ENCODE measurements at regions not wholly inside any gene's neighbourhood (a gene's known extent, or its start where the extent isn't known, plus 50 kb on each side); places are given as distances from the start of the nearest gene placed in this dataset.

DNA sequence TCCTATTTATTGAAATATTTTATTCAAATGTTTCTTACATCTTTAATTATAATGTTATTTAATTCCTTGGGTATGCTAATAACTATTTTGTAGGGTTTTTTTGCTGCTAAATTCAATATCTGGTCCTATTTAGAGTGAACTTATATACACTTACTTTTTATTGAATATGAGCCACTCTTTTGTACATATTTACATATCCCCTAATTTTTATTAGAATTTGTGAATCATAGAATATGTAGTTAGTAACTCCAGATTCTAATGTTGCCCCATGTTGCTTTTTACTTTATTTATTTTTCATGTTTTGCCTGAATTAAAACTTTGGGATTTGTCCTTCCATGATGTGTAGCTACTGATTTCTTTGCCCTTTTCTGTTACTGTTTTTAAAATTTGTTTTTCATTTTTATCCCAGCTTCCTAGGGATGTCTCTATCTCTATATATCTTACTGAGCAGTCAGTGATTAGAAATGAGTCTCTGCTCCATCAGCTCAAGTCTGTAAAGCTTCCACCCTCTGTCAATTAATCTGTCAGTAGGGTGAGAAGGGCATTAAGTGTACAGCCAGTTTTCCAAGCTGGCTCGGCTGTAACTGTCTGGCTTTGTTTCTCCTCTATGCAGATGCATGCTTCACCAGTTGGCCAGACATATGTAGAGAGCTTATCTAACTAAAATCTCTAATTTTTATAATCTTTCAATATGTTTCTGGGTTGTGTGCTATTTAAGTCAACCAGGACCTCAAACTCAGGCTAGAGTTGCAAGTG is 256.9 kb downstream of the CDH19 start:
- TF ChIP-seq POLR2AphosphoS5 (IDR thresholded peaks at IDR 0.05) (no peak), CTCF (IDR thresholded peaks at IDR 0.05) (no peak)

Measured in breast epithelium (tissue), 3 donors.